Mesothelial cell of epicardium (in vitro differentiated cells): ENCODE measurements at regions not wholly inside any gene's neighbourhood (a gene's known extent, or its start where the extent isn't known, plus 50 kb on each side); places are given as distances from the start of the nearest gene placed in this dataset.

Experiments
- DNase-seq, 2 experiments: peaks; one replicate each; pipeline ENCODE4 v3.0.0; 2021; ENCODE audit warnings: low spot score in 2 of 2; ENCODE audit not compliant: unreplicated experiment in 2 of 2
- H3K27ac Mint-ChIP-seq: 2 replicates; pipeline ENCODE4 v1.8.0; 2021; ENCODE audit warnings: mixed read lengths
- H3K27me3 Mint-ChIP-seq: 2 replicates; pipeline ENCODE4 v1.8.0; 2021; ENCODE audit warnings: low read depth, mixed read lengths
- H3K36me3 Mint-ChIP-seq: 2 replicates; pipeline ENCODE4 v1.8.0; 2021; ENCODE audit warnings: mixed read lengths
- H3K4me1 Mint-ChIP-seq: 2 replicates; pipeline ENCODE4 v1.8.0; 2021; ENCODE audit warnings: mixed read lengths
- H3K4me3 Mint-ChIP-seq: 2 replicates; pipeline ENCODE4 v1.8.0; 2021; ENCODE audit warnings: mild to moderate bottlenecking, moderate library complexity, mixed read lengths
- H3K9me3 Mint-ChIP-seq: 2 replicates; pipeline ENCODE4 v1.8.0; 2021; ENCODE audit warnings: mixed read lengths
- TF ChIP-seq, protein P1 (sequence below): fragments of 200-600 bp; sonication (generic); IDR thresholded peaks from one replicate; pipeline ENCODE4 v1.5.0; 2021; ENCODE audit warnings: antibody characterized with exemption; ENCODE audit not compliant: unreplicated experiment

DNA sequence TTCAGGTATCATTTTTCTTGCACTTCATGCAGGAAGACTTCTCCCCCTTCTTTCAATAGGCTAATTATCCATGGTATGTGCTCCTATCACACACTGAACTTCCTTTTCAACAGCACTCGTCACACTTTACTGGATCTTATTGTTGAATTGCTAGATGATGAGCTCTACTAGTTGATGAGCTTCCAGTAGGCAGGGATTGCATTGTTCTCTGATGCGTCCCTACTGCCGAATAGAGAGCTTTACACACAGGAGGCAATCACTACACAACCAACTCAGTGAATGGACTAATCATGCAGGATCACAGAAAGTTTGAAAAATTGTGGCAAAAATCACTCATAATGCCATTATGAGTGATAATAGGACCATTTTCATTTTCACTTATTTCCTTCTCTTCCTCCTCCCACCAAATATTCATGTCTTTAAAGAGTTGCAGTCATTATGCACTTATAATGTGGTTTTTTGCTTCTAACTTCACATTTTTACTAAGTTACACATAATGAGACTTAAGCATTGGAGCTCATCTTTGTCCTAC, 128.1 kb upstream of the ZNF648 start:
- no peak for DNase-seq
- Mint-ChIP-seq H3K27me3 (no peaks in the 10 kb centered on the region), H3K36me3 (no peaks in the 10 kb centered on the region), H3K9me3 (no peaks in the 10 kb centered on the region), H3K4me3 (no peak overlapping the region), H3K4me1 (peaks cover 13% of the 10 kb centered on the region), H3K27ac (no peak overlapping the region)
- TF ChIP-seq, protein P1, sequence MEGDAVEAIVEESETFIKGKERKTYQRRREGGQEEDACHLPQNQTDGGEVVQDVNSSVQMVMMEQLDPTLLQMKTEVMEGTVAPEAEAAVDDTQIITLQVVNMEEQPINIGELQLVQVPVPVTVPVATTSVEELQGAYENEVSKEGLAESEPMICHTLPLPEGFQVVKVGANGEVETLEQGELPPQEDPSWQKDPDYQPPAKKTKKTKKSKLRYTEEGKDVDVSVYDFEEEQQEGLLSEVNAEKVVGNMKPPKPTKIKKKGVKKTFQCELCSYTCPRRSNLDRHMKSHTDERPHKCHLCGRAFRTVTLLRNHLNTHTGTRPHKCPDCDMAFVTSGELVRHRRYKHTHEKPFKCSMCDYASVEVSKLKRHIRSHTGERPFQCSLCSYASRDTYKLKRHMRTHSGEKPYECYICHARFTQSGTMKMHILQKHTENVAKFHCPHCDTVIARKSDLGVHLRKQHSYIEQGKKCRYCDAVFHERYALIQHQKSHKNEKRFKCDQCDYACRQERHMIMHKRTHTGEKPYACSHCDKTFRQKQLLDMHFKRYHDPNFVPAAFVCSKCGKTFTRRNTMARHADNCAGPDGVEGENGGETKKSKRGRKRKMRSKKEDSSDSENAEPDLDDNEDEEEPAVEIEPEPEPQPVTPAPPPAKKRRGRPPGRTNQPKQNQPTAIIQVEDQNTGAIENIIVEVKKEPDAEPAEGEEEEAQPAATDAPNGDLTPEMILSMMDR: no peak

DNA sequence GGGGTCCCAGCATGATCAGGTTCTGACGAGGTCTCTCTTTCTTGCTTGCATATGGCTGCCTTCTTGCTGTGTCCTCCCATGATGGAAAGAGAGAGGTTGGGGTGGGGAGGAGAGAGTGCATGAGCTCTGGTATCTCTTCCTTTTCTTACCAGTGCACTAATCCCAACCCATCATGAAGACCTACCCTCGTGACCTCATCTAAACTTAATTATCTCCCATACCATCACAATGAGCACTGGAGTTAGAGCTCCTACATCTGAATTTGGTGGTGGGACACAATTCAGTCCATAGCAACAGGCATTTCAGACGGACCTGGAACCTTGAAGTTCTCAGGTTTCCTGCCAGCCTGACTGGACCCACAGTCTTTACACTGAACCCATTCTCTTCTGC, 125.2 kb upstream of the ZNF648 start:
- no peaks in the 10 kb centered on the region for H3K27me3 Mint-ChIP-seq
- H3K9me3 Mint-ChIP-seq: no peaks in the 10 kb centered on the region
- H3K36me3 Mint-ChIP-seq: no peaks in the 10 kb centered on the region
- no peak for DNase-seq
- no peak overlapping the region for H3K4me3 Mint-ChIP-seq
- H3K27ac Mint-ChIP-seq: peak overlapping the region; percentile 18
- H3K4me1 Mint-ChIP-seq: peaks cover 13% of the 10 kb centered on the region
- TF ChIP-seq, protein P1: no peak

DNA sequence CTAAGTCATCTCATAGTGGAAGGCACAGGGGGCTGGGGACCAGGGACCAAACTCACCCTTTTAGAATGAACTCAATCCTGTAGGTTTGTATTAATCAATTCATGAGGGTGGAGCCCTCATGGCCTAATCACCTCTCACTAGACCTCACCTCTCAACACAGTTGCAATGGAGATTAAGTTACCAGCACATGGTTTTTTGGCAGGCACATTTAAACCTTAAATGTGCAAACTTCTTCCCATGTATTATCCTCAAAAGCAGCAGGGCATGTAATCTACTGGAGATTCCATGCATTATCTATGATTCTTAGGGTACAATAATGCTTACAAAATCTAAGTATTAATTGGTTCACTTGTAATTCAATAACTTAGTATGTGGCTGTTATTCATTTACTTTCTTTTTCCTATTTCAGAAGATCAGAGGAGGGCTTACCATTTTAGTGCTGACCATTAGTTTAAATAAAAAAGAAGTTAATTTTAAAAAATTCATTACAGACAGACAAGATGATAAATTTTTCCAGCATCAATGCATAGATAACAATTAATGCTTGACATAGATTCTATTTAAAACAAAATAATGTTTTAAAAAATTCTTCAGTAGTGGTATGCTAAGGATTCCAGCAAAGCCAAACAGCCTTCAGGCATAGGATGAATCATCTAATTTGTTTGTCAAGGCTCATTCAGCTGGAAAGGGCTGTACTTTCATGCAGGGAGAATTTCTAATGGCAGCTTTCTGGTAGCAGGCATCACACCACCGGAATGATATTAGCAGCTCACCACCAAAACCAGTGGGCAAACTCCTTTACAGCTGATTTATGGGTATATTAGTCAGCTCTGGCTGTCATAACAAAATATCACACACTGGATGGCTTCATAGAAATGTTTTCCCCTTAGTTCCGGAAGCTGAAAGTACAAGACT, 124.6 kb upstream of the ZNF648 start:
- TF ChIP-seq, protein P1: no peak
- peak overlapping the region; percentile 18 for H3K27ac Mint-ChIP-seq
- DNase-seq: no peak
- no peaks in the 10 kb centered on the region for H3K27me3 Mint-ChIP-seq
- no peaks in the 10 kb centered on the region for H3K36me3 Mint-ChIP-seq
- H3K4me1 Mint-ChIP-seq: peaks cover 20% of the 10 kb centered on the region
- H3K9me3 Mint-ChIP-seq: no peaks in the 10 kb centered on the region
- no peak overlapping the region for H3K4me3 Mint-ChIP-seq

DNA sequence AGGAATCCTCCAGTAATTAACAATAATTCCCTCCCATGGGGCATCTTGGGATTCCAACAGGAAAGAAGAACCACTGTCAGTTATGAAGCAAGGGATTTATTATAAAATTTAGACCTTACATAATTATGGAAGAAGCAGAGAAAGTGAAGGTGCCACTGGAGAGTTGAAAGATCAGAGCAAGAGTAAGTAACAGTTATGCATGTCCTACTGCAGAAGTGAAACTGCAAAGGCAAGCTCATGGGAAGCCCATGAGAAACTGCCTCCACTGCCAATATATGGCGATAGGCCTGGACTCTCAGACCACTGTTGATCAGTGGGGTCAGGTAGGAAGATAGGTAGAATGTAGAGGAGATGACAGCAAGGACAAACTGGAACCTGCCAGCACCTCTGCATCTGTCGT, 123.6 kb upstream of the ZNF648 start:
- no peak overlapping the region for H3K27ac Mint-ChIP-seq

DNA sequence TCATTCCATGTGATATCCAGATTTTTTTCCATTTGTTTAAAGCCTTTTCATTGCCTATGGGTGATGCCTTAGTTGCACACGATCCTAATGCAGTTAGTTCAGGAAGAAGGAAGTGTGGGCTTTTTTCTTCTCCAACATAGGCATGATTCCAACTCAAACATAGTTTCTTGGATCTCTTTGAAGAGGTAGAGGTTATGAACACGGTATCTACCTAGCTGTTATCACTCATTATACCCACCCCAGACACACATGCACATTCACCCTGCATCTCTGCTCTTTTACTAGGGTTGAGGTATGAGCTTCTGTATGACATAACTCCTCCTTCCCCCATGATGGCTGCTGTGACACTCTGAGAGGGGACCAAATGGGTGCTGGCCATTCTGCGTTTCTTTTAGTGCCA, 122.1 kb upstream of the ZNF648 start:
- TF ChIP-seq, protein P1: no peak
- Mint-ChIP-seq H3K4me3 (no peak overlapping the region), H3K4me1 (peaks cover 21% of the 10 kb centered on the region), H3K27ac (no peak overlapping the region), H3K27me3 (no peaks in the 10 kb centered on the region), H3K9me3 (no peaks in the 10 kb centered on the region), H3K36me3 (no peaks in the 10 kb centered on the region)
- no peak for DNase-seq

More for the DNA sequence above, 123.6 kb upstream of the ZNF648 start:
- Mint-ChIP-seq H3K9me3 (no peaks in the 10 kb centered on the region), H3K4me3 (no peak overlapping the region), H3K27me3 (no peaks in the 10 kb centered on the region), H3K4me1 (peaks cover 21% of the 10 kb centered on the region), H3K36me3 (no peaks in the 10 kb centered on the region)
- TF ChIP-seq, protein P1: no peak
- no peak for DNase-seq
